C4-2B (cell line): ENCODE measurements at regions not wholly inside any gene's neighbourhood (a gene's known extent, or its start where the extent isn't known, plus 50 kb on each side); places are given as distances from the start of the nearest gene placed in this dataset.

Experiments used
- ZFX ChIP-seq: fragments of 450-650 bp; IDR thresholded peaks from 2 replicates; pipeline ENCODE4 v1.6.1; 2017
- TF ChIP-seq, protein P1 (sequence below): fragments of 450-650 bp; conservative IDR thresholded peaks from 2 replicates; pipeline ENCODE4 v1.5.1; 2017; ENCODE audit warnings: mild to moderate bottlenecking

- TF ChIP-seq, protein P1, sequence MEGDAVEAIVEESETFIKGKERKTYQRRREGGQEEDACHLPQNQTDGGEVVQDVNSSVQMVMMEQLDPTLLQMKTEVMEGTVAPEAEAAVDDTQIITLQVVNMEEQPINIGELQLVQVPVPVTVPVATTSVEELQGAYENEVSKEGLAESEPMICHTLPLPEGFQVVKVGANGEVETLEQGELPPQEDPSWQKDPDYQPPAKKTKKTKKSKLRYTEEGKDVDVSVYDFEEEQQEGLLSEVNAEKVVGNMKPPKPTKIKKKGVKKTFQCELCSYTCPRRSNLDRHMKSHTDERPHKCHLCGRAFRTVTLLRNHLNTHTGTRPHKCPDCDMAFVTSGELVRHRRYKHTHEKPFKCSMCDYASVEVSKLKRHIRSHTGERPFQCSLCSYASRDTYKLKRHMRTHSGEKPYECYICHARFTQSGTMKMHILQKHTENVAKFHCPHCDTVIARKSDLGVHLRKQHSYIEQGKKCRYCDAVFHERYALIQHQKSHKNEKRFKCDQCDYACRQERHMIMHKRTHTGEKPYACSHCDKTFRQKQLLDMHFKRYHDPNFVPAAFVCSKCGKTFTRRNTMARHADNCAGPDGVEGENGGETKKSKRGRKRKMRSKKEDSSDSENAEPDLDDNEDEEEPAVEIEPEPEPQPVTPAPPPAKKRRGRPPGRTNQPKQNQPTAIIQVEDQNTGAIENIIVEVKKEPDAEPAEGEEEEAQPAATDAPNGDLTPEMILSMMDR, result no peak
- no peak for TF ChIP-seq ZFX
Measured at GRCh38 chr4:184329235-184329634, 111.6 kb upstream of the ENPP6 start.
